ENCODE measurements at regions not wholly inside any gene's neighbourhood (a gene's known extent, or its start where the extent isn't known, plus 50 kb on each side); places are given as distances from the start of the nearest gene placed in this dataset.

- Histone ChIP-seq H3K9me3 (0 out of 2 replicates have a peak, but pooled peaks cover 2% of the 10 kb centered on the region), H3K27me3 (replicated peaks; ENCODE audit: control insufficient read depth, insufficient read depth, low read length) (no peaks in the 10 kb centered on the region), H3K4me1 (peaks cover 9% of the 10 kb centered on the region; the same call in 1 of the 2 replicates), H3K4me3 (ENCODE audit: low read depth, low read length) (no peak overlapping the region), H3K36me3 (ENCODE audit: control insufficient read depth, insufficient read depth, low read length) (no peaks in the 10 kb centered on the region)
- Mint-ChIP-seq H3K27ac (ENCODE audit: unreplicated experiment) (no peak overlapping the region), H3K4me3 (ENCODE audit: unreplicated experiment) (no peak overlapping the region), H3K36me3 (ENCODE audit: insufficient read depth, unreplicated experiment) (no peaks in the 10 kb centered on the region), H3K9me3 (ENCODE audit: unreplicated experiment) (no peaks in the 10 kb centered on the region), H3K27me3 (ENCODE audit: insufficient read depth, unreplicated experiment) (no peaks in the 10 kb centered on the region), H3K4me1 (ENCODE audit: low read depth, unreplicated experiment) (peaks cover 6% of the 10 kb centered on the region)
- BruUV-seq (replicated peaks) = no TSS peak
- no peak for TF ChIP-seq CTCF (IDR thresholded peaks at IDR 0.05; ENCODE audit: insufficient read depth in 1 of 2, low read depth in 1 of 2, low read length in 1 of 2, severe bottlenecking in 1 of 2, unreplicated experiment in 1 of 2)
- ChIA-PET POLR2A (no interaction called here), CTCF (interaction anchor here (0.6 kb wide), 1 partner anchor 12 kb away, joined by 3 read pairs; no protein-coding TSS in a partner anchor)
- DNase-seq = peak; percentile 46 to 64
- intact Hi-C loops (cut with micrococcal nuclease; ENCODE audit: unreplicated experiment) = no loop called here
Measured at GRCh38 chr2:8440029-8440778, 241.7 kb upstream of the ID2 start.

GRCh38 chr2:8441371-8441770, 240.5 kb upstream of the ID2 start:
- POLR2A ChIA-PET = no interaction called here
- BruUV-seq (replicated peaks) = no TSS peak
- H3K9me3 Mint-ChIP-seq (ENCODE audit: unreplicated experiment) = no peaks in the 10 kb centered on the region

GRCh38 chr2:8441986-8442385, 239.9 kb upstream of the ID2 start:
- no TSS peak for BruUV-seq (replicated peaks)
- H3K36me3 Mint-ChIP-seq (ENCODE audit: insufficient read depth, unreplicated experiment) = no peaks in the 10 kb centered on the region
- Histone ChIP-seq H3K4me3 (ENCODE audit: low read depth, low read length) (no peak overlapping the region), H3K27me3 (replicated peaks; ENCODE audit: control insufficient read depth, insufficient read depth, low read length) (no peaks in the 10 kb centered on the region), H3K4me1 (peaks cover 9% of the 10 kb centered on the region; the same call in 1 of the 2 replicates), H3K36me3 (ENCODE audit: control insufficient read depth, insufficient read depth, low read length) (no peaks in the 10 kb centered on the region), H3K9me3 (0 out of 2 replicates have a peak, but pooled peaks cover 2% of the 10 kb centered on the region)
- ChIA-PET CTCF (no interaction called here), POLR2A (no interaction called here)
- no peak for TF ChIP-seq CTCF (IDR thresholded peaks at IDR 0.05; ENCODE audit: insufficient read depth in 1 of 2, low read depth in 1 of 2, low read length in 1 of 2, severe bottlenecking in 1 of 2, unreplicated experiment in 1 of 2)
- H3K27ac Mint-ChIP-seq (ENCODE audit: unreplicated experiment) = peak overlapping the region; percentile 15
- peak in 1 of 2 experiments; percentile 5 for DNase-seq
- no peaks in the 10 kb centered on the region for H3K27me3 Mint-ChIP-seq (ENCODE audit: insufficient read depth, unreplicated experiment)
- H3K4me3 Mint-ChIP-seq (ENCODE audit: unreplicated experiment) = no peak overlapping the region
- H3K9me3 Mint-ChIP-seq (ENCODE audit: unreplicated experiment) = no peaks in the 10 kb centered on the region
- intact Hi-C loops (cut with micrococcal nuclease; ENCODE audit: unreplicated experiment) = no loop called here
- peaks cover 6% of the 10 kb centered on the region for H3K4me1 Mint-ChIP-seq (ENCODE audit: low read depth, unreplicated experiment)

More at GRCh38 chr2:8441371-8441770, 240.5 kb upstream of the ID2 start:
- Histone ChIP-seq H3K4me1 (peaks cover 9% of the 10 kb centered on the region; the same call in 1 of the 2 replicates), H3K27me3 (replicated peaks; ENCODE audit: control insufficient read depth, insufficient read depth, low read length) (no peaks in the 10 kb centered on the region), H3K36me3 (ENCODE audit: control insufficient read depth, insufficient read depth, low read length) (no peaks in the 10 kb centered on the region), H3K4me3 (ENCODE audit: low read depth, low read length) (no peak overlapping the region), H3K9me3 (0 out of 2 replicates have a peak, but pooled peaks cover 2% of the 10 kb centered on the region)
- DNase-seq = peak in 1 of 2 experiments; percentile 20
- H3K27ac Mint-ChIP-seq (ENCODE audit: unreplicated experiment) = no peak overlapping the region
- no peaks in the 10 kb centered on the region for H3K27me3 Mint-ChIP-seq (ENCODE audit: insufficient read depth, unreplicated experiment)
- intact Hi-C loops (cut with micrococcal nuclease; ENCODE audit: unreplicated experiment) = no loop called here
- CTCF ChIA-PET = no interaction called here
- H3K4me1 Mint-ChIP-seq (ENCODE audit: low read depth, unreplicated experiment) = peaks cover 6% of the 10 kb centered on the region
- H3K36me3 Mint-ChIP-seq (ENCODE audit: insufficient read depth, unreplicated experiment) = no peaks in the 10 kb centered on the region
- no peak overlapping the region for H3K4me3 Mint-ChIP-seq (ENCODE audit: unreplicated experiment)
- no peak for TF ChIP-seq CTCF (IDR thresholded peaks at IDR 0.05; ENCODE audit: insufficient read depth in 1 of 2, low read depth in 1 of 2, low read length in 1 of 2, severe bottlenecking in 1 of 2, unreplicated experiment in 1 of 2)

Data from Caco-2 (cell line).